SK-N-SH (cell line): ENCODE measurements at regions not wholly inside any gene's neighbourhood (a gene's known extent, or its start where the extent isn't known, plus 50 kb on each side); places are given as distances from the start of the nearest gene placed in this dataset.

Source experiments
- EP300 ChIP-seq, 2 experiments: IDR thresholded peaks; 2 replicates each; pipeline versions ENCODE4 v1.4.0 to v1.6.1; 2012; ENCODE audit warnings: borderline replicate concordance in 1 of 2, low read depth in 1 of 2, low read length in 1 of 2
- EZH2phosphoT487 ChIP-seq: fragments of 200-600 bp; sonication (generic); IDR thresholded peaks from 2 replicates; pipeline ENCODE4 v1.6.1; 2017; ENCODE audit warnings: low read depth, mixed run types, mild to moderate bottlenecking, antibody characterized with exemption, moderate library complexity, borderline replicate concordance
- GABPA ChIP-seq: IDR thresholded peaks from 2 replicates; pipeline ENCODE4 v1.4.0; 2012; ENCODE audit warnings: low read depth, mild to moderate bottlenecking
- MAX ChIP-seq: IDR thresholded peaks from 2 replicates; pipeline ENCODE4 v1.4.0; 2012; ENCODE audit warnings: low read depth
- POLR2AphosphoS5 ChIP-seq: IDR thresholded peaks from 2 replicates; pipeline ENCODE4 v1.6.1; 2012; ENCODE audit warnings: low read depth, low read length
- REST ChIP-seq: IDR thresholded peaks from 2 replicates; pipeline ENCODE4 v1.6.1; 2012; ENCODE audit warnings: mild to moderate bottlenecking, low read depth, low read length, moderate library complexity
- RFX5 ChIP-seq: IDR thresholded peaks from 2 replicates; pipeline ENCODE4 v1.6.1; 2012; ENCODE audit warnings: mild to moderate bottlenecking, improper control_type of control experiment, low read length
- RXRA ChIP-seq: IDR thresholded peaks from 2 replicates; pipeline ENCODE4 v1.4.0; 2012; ENCODE audit warnings: low read depth, mild to moderate bottlenecking, borderline replicate concordance
- SIN3A ChIP-seq: IDR thresholded peaks from 2 replicates; pipeline ENCODE4 v1.6.1; 2012; ENCODE audit warnings: low read depth, mild to moderate bottlenecking, low read length, moderate library complexity, borderline replicate concordance
- TAF1 ChIP-seq: IDR thresholded peaks from 2 replicates; pipeline ENCODE4 v1.6.1; 2012; ENCODE audit warnings: low read depth, mild to moderate bottlenecking, low read length, moderate library complexity, borderline replicate concordance
- USF1 ChIP-seq: IDR thresholded peaks from 2 replicates; pipeline ENCODE4 v1.4.0; 2012; ENCODE audit warnings: low read depth, borderline replicate concordance
- TF ChIP-seq, protein P1 (sequence below): fragments of 200-600 bp; sonication (generic); IDR thresholded peaks from 2 replicates; pipeline ENCODE4 v1.6.1; 2017; ENCODE audit warnings: antibody characterized with exemption, mild to moderate bottlenecking, moderate library complexity

GRCh38 chr10:123421461-123421860, 244.7 kb upstream of the GPR26 start:
- no peak for TF ChIP-seq REST
- no peak for TF ChIP-seq RFX5
- no peak for TF ChIP-seq USF1
- TF ChIP-seq, protein P1, sequence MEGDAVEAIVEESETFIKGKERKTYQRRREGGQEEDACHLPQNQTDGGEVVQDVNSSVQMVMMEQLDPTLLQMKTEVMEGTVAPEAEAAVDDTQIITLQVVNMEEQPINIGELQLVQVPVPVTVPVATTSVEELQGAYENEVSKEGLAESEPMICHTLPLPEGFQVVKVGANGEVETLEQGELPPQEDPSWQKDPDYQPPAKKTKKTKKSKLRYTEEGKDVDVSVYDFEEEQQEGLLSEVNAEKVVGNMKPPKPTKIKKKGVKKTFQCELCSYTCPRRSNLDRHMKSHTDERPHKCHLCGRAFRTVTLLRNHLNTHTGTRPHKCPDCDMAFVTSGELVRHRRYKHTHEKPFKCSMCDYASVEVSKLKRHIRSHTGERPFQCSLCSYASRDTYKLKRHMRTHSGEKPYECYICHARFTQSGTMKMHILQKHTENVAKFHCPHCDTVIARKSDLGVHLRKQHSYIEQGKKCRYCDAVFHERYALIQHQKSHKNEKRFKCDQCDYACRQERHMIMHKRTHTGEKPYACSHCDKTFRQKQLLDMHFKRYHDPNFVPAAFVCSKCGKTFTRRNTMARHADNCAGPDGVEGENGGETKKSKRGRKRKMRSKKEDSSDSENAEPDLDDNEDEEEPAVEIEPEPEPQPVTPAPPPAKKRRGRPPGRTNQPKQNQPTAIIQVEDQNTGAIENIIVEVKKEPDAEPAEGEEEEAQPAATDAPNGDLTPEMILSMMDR, result no peak
- no peak for TF ChIP-seq RXRA
- TF ChIP-seq EZH2phosphoT487, result no peak
- no peak for TF ChIP-seq SIN3A
- no peak for TF ChIP-seq EP300 (IDR thresholded peaks at IDR 0.05; ENCODE audit: borderline replicate concordance in 1 of 2, low read depth in 1 of 2, low read length in 1 of 2)
- TF ChIP-seq TAF1, result no peak
- no peak for TF ChIP-seq MAX
- TF ChIP-seq GABPA, result no peak
- no peak for TF ChIP-seq POLR2AphosphoS5
